NCI-H2196 treated with DMSO at 0.1 percent for 48 hours (cell line): ENCODE measurements at regions not wholly inside any gene's neighbourhood (a gene's known extent, or its start where the extent isn't known, plus 50 kb on each side); places are given as distances from the start of the nearest gene placed in this dataset.
"Not testable (repeated sequence)": the region's sequence is repeated elsewhere in the genome, so short reads cannot be mapped to it uniquely, and the experiment has no call there.

ENCODE experiments used
- DNase-seq: peaks from one replicate; lab custom pipeline; 2025; ENCODE audit not compliant: unreplicated experiment; lab: John Stamatoyannopoulos, UW

DNA sequence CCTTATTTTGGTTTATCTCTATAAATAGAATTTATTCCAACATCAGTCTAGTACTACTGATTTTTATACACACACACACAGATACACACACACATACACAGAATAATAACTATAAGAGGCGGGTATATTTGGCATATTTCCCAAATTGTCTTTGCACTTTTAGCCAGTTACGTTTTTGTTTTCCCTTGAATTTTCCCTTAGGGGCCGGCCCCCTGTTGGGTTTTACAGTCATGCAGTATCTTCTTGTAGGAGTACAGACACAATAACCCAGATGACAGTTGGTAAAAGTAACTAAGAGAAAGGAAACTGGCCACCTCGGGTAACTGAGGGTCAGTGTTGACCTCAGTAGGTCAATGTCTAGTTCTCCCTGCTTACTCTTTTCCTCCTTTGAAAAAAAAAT, 50.9 kb downstream of the DISP1 start:
- no peak for DNase-seq

DNA sequence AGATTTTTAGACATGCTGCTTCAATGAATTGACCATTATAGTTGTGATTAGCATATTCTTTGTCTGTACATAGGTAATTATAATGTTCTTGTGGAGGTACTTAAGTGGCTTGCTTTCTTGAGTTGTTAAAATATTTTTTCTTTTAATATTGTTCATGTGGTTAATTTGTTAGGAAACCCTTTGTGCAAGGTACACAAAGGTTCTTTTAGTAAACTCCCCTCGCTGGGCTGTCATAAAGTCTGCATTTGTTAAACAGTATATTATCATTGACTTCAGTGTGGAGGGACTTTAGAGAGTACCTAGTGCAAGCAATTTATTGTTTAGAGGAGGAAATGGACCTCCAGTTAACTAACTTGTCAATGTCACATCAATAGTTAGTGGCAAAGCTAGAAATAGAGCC, 52.5 kb downstream of the DISP1 start:
- DNase-seq, result no peak

DNA sequence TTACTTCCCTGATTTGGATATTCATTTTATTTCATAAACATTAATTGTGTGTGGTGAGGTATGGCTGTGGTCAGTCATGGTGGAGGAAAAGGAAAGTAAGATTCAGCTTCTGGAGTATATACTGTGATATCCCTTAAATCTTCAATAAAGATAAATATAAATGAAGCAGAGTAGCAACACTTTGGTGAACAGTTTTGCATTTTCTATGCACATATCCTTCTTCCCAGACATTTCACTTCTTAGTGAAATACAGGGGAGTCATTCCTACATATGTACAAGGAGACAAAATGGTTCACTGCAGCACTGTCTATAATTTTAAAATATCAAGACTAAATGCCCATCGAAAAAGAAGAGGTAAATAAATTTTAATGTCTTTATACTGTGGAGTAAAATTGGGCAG, 61.3 kb downstream of the DISP1 start:
- DNase-seq, result no peak

DNA sequence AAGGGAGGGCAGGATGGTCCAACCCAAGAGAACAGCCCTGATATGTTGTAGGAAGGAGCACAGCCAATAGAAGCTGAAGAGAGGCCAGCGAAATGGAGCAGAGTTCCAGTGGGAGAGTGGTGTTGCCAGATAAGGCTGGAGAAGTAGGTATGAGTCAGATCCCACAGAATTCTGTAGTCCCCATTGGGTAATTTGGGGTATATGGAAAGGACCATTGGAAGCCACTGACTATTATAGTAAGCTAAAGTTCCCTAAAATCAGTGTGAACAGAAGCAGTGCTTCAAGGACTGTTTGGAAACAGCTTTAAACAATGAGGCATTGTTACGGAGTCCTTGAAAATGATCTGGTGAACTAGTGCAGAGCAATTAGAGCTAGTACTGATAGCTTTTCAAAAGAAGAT, 63.0 kb downstream of the DISP1 start:
- no peak for DNase-seq

DNA sequence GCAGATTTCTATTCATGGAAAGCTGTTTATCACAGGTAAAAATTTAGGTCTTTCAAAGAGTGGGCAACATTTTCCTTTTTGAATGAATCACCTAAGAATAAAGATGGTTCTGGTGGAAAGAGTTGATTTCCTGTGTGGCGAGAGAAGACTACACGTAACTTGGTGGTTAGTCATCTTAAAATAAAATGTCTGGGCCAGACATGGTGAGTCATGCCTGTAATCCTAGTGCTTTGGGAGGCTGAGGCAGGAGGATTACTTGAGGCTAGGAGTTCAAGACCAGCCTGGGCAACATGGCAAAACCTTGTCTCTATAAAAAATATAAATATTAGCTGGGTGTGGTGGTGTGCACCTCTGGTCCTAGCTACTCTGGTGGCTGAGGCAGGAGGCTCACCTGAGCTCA, 65.7 kb downstream of the DISP1 start:
- DNase-seq, result no peak

DNA sequence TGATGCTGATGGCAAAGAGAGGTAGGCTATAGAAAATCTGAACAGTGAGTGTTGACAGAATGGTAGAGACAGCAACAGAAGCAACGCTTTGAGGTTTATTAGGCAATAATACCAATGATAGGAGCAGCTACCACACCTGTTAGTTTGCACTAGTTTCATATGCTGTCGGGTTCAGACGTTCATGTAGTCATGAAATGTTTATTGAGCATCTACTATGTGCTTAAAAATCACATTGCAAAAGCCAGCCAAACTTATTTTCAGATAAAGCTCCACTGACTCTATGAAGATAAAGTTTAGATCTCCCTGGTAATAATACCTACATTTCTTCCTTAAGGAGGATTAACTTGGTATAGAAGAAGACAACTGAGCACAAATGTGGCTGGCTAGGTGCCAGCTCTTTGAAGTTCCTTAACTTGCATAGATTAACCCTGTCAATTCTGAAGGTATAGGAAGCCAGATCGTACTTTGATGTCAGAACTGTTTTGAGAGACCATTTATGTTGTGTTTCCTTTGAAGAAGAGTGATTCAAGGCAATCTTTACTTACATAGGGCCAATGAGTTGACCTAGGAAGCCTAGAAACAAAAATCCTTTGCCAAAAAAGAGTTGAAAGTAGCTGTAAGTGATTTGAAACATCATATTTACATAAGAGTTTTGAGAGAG, 71.5 kb downstream of the DISP1 start:
- no peak for DNase-seq

DNA sequence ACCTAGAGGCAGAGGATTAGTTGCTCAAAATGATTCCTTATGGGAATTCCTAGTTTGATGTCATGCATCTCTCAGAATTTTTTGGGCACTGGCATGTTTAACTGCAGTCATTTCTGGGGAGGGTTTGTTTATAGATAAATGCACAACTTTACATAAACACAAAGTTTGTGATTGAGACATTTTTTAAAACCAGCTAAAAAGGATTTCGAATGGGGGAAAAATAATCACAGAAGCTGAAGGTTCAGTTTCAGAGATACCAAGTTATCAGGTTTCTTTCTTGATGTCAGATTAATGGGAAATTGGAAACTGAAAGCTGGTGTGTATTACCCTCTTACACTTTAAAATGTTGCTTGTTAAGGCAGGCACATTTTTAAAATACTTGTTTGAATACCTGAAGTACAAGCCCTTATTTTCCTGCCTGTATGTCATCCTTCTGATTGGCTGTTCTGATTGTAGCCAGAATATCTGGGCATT, 72.1 kb downstream of the DISP1 start:
- no peak for DNase-seq

DNA sequence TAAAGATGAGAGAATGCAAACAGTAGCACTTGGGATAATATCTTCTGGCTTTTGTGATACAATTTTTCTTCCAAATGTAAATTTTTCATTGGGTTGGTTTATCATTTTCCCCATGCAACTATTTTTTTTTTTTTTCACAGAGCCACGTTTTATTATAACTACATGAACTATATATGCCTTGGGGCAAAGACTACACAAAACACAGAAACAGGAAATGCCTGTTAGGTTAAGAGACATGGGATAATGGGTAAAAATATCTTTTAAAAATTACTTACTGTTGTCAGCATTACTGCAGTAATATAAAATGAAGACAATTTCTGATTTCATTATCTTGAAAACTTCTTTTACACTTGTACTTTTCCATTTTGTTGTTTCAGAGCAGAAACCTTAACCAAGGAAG, 74.6 kb downstream of the DISP1 start:
- DNase-seq, result no peak

DNA sequence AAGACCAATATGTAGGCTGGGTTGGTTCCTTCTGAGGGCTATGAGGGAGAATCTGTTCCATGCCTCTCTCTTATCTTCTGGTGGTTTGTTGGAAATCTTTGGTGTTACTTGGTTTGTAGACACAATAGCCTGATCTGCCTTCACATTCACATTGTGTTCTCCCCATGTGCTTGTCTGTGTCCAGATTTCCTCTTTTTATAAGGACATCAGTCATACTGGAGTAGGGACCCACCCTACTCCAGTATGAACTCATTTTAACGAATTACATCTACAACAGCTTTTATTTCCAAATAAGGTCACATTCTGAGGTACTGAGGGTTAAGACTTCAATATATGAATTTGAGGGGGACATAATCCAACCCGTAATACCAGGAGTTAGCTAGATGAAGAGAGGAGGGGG, 75.9 kb downstream of the DISP1 start:
- no peak for DNase-seq

DNA sequence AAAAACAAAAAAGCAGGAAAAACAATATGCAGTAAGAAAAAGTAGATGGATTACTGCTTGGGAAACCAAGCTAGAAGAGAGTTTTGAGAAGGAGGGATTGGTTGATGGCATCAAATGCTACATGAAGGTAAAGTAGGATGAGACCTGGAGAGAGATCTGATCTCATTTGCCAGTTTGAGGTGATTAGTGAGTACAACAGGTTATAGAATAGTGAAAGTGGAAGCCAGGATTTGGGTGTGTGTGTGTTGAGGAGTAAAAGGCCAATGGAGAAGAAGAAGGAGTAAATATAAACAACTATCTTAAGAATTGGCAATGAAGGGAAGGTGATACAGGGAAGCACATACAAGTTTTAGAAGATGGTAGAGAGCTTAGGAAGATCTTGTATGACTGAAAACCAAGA, 76.7 kb downstream of the DISP1 start:
- no peak for DNase-seq

DNA sequence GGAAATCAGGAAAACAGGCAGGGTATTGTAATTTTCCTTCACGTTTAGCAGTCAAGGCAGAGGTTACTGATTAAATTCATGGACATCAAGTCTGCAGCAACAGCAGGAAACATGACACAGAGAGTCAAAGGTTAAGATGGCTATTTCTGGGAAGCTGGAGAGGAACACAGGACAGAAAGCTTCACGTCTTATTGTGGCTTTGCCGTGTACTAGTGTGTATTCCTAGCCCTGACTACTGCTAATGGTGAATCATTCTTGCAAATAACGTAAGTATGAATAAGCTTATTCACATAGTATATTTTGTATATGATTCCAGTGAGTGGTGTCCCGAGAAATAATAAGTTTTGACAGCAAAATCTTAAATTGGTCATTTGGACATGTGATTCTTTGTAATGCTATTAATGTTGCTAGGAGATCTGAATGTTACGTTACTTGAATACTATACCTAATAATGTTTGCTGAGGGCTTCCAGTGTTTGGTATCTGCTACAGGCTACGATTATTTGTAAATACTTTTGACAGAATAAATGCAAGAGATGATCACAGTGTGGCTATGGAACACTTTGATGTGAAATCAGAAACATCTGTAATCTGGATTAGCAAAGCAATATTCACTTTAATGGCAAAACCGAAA, 77.4 kb downstream of the DISP1 start:
- DNase-seq, result no peak

DNA sequence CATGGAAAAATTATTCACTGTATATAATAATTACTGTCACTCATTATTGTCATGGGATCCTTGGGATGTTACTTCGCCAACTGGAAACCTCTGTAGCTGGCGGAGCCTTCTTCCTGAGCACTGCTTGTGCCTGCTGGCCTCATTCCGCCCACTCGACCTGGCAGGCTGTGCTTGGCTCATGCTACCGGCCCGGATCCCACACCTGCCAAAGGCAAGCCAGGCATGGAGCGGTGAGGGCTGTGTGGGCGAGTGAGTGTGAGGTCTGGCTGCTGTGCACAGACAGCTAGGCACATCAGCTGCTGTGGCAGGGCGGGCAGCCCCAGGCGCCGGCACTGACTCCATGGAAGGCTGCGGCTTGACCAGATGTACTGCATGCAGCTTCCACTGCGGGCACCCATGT, 78.4 kb downstream of the DISP1 start:
- DNase-seq, result no peak

DNA sequence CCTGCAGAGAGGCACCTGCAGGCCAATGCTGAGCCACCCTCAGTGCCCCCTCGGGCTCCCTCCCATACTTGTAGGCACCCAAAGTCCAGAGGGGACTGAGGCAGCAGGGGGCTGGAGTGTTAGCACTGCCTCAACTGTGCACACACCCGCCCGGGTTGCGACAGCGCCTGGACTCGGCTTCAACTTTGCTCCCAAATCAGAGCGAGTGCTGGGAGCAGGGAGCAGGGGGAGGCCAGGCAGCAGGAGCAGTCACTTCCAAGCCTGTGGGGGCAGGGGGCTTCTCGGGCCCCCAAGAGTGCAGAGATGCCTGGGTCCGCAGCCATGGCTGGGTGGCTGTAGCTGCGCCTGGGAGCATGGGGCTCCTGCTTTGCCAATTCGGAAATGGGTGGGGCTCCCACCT, 79.5 kb downstream of the DISP1 start:
- DNase-seq, result no peak

DNA sequence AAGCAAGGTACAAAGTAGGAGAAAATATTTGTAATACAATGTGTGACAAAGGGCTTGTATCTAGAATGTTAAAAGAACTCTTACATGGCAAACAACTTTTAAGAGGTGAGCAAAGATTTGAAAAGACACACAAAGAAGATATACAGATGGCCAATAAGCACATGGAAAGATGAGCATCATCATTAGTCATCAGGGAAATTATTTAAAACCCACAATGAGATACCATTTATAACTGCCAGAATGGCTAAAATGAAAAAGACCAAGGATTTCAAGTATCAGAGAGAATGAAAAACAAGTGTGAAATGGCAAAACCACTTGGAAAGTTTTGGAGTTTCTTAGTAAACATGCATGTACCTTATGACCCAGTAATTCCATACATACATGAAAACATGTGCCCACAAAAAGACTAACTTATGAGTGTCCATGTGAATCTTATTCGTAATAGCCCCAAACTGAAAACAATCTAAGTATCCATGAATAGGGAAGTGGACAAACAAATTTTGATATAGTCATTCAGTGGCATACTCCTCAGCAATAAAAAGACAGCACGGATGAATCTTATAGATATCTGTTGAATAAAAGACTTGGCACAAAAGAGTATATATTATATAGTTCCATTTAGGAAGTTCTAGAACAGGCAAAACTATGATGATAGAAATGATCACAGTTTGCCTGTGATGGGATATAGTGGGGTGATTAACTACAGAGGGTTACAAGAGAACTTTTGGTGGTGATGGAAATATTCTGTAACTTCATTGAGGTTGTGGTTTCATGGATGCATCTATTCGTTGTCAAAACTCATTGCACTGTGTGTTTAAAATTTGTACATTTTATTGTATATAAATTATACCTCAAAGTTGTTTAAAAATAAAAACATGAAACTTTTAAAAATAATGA, 82.0 kb downstream of the DISP1 start:
- DNase-seq, result no peak

DNA sequence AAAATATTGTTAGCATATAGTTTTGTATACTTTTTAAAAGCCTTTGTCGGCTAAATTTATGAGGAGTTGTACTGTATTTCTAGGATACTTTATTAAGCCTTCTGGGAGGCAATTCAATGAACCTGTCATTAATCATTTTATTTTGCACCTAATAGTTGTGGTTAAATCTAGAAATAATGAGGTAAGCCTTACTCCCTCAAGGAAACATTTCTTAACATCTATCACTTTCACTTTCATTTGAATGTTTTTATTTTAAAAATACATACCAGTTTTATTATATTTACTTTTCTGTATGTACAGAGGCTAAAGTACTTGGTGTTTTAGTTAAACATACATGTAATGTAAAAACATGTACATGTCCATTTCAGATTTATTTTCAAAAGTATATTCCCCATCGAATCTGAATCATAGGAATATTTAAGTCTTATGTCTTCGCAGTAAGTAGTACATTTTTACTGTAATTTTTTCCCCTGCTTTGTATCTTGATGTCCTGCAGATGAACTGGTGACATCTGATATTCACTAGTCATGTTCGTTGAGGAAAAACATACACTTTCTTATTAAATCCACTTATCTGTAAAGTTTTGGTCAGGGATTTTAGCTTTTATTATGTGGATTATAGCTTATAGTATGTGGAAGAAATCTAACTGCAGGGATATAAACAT, 82.8 kb downstream of the DISP1 start:
- DNase-seq, result no peak

DNA sequence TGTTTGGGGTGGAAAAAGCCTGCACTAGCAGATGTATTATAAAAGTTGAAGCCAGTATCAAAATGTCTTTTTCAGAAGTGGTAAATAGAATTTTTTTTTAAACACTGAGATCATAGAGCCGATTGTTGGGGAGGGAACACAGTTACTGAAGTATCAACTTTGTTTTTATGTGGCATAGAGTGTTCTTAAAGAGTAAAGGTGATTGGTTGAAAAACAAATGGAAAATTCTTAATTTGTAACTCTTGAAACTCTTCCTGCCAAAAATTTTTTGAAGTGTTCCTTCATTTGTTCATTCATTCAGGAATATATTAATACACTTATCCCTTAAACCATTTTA, 83.3 kb downstream of the DISP1 start:
- DNase-seq, result no peak

DNA sequence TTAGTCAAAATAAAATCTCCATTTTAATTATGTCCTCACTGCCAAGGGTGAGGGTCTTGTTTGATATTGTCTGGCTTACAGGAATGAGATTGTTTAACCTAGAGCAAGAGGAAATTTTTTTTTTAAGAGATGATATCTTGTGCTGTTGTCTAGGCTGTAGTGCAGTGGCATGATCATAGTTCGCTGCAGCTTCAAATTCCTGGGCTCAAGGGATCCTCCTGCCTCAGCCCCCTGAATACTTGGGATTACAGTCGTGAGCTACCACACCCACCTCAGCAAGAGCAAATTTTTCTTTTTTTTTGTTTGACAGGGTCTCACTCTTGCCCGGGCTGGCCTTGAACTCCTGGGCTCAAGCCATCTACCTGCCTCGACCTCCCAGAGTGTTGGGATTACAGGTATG, 84.6 kb downstream of the DISP1 start:
- no peak for DNase-seq

DNA sequence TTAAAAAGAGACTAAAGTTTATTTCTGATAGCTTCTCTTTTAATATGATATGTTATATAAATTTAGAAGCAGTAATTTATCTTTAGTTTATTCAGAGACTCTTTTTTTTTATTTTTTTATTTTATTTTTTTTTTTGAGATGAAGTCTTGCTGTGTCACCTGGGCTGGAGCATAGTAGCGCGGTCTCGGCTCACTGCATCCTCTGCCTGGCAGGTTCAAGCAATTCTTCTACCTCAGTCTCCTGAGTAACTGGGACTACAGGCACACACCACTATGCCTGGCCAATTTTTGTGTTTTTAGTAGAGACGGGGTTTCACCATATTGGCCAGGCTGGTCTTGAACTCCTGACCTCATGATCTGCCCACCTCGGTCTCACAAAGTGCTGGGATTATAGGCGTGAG, 89.6 kb downstream of the DISP1 start:
- DNase-seq, result no peak

DNA sequence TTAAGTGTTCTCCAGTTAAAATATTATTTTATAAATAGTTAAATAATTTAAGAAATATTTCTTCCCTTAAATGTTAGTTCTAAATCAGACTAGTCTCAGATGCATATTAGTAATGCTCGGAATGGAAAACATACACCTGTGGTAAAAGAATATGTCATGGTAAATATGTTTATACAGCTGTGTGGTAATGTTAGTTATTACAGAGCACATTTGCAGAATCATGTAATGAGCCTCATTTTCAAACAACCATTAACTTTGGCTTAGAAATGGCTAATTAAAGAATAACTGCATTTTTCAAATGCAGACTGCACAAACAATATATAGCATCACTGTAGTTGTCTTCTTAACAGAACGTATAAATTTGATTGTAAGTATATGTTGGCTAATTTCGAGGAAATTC, 90.3 kb downstream of the DISP1 start:
- DNase-seq, result no peak

DNA sequence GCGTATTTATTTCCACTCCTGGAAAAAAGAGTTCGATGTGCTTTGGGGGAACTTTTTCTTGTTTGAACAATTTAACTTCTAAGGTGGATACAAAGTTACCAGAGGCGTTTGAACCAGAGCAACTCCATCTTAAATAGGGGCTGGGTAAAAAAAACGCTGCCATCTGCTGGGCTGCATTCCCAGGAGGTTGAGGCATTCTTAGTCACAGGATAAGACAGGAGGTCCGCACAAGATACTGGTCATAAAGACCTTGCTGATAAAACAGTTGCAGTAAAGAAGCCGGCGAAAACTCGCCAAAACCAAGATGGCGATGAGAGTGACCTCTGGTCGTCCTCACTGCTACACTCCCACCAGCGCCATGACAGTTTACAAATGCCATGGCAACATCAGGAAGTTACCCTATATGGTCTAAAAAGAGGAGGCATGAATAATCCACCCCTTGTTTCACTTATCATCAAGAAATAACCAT, 91.5 kb downstream of the DISP1 start:
- not testable (repeated sequence) for DNase-seq

DNA sequence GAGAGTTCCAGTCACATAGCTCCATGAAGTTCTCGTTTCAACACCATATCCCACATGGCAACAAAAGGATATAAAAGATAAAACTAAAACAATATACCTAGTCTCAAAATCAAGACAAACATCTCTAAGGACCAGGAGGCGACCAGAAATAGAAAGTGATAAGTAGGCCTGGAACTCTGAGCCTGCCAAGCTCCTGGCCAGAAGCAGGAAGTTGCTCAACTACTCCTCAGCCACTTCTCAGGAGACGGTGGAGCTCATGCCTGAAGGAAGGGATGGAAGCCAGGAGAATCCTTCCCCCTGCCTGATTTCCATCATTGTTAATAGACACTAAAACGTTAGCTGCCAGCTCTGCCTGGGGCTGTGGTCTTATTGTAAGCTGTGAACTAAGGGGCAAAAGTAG, 94.7 kb downstream of the DISP1 start:
- no peak for DNase-seq

DNA sequence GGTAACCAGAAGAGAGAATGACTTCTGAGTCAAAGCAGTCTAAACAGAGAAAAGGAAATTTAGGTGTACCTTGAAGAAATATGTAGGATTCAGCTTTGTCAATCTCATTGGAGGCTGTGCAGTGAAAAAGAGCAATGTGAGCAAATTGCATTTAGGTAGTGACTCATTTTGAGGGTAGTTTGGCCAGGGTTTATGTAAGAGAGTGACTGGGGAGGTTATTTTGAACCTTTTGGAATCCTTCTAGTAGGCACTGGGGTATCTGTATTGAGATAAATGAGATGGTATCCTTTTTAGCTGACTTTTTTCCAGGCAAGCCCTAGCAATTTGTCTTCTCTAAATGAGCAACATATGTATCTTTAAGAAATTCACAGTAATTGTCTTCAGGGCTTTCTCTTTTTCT, 95.9 kb downstream of the DISP1 start:
- no peak for DNase-seq
